Endothelial cell of umbilical vein (primary cell): ENCODE measurements at regions not wholly inside any gene's neighbourhood (a gene's known extent, or its start where the extent isn't known, plus 50 kb on each side); places are given as distances from the start of the nearest gene placed in this dataset.

Experiments used
- BruUV-seq: library from RNA; stranded (reverse); fragments of 400-500 nt; replicated peaks from 2 replicates; lab custom pipeline; 2021; lab: Mats Ljungman, UMichigan
- CTCF ChIA-PET: fragments of 300-600, 350-600 bp; sonication (Branson Sonifier 250); formaldehyde crosslinking; loops from one replicate; lab custom pipeline; 2021; ENCODE audit warnings: antibody characterized with exemption, inconsistent platforms; lab: Charles Lee
- POLR2A ChIA-PET: fragments of 300-600, 350-600 bp; sonication (Branson Sonifier 250); formaldehyde crosslinking; loops from one replicate; lab custom pipeline; 2021; ENCODE audit warnings: antibody characterized with exemption, inconsistent platforms; lab: Charles Lee
- DNase-seq: peaks from one replicate; pipeline ENCODE4 v3.0.0-alpha.2; 2011; ENCODE audit warnings: low read depth, low spot score
- FAIRE-seq: peaks from 2 replicates; lab custom pipeline; 2011; peaks lifted over from hg19 to GRCh38; lab: Jason Lieb, UNC
- H2AFZ ChIP-seq: 2 replicates; pipeline ENCODE4 v1.6.0; 2012; ENCODE audit warnings: low read depth, low read length, control low read depth, inconsistent platforms
- H3K27ac ChIP-seq: 2 replicates; pipeline ENCODE4 v1.5.1; 2011; ENCODE audit warnings: low read depth, mild to moderate bottlenecking, control low read depth, low read length, moderate library complexity; ENCODE audit not compliant: insufficient read depth
- H3K27me3 ChIP-seq, 2 experiments: 2 replicates each; pipeline versions ENCODE4 v1.6.0 to v1.6.1; 2011; ENCODE audit warnings: low read length in 2 of 2, mixed read lengths in 1 of 2; ENCODE audit not compliant: control insufficient read depth in 2 of 2, insufficient read depth in 2 of 2
- H3K36me3 ChIP-seq, 2 experiments: 2 replicates in 1 of 2; 3 replicates in 1 of 2; pipeline ENCODE4 v1.5.1; 2011; ENCODE audit warnings: low read length in 2 of 2, mild to moderate bottlenecking in 1 of 2, moderate library complexity in 1 of 2; ENCODE audit not compliant: control insufficient read depth in 2 of 2, insufficient read depth in 2 of 2; ENCODE audit errors: extremely low read depth in 1 of 2
- H3K4me1 ChIP-seq: 3 replicates; pipeline ENCODE4 v1.5.1; 2011; ENCODE audit warnings: mild to moderate bottlenecking, low read length; ENCODE audit not compliant: control insufficient read depth, insufficient read depth; ENCODE audit errors: extremely low read depth
- H3K4me2 ChIP-seq: 2 replicates; pipeline ENCODE4 v1.6.1; 2011; ENCODE audit warnings: low read length, control low read depth, mixed read lengths; ENCODE audit not compliant: insufficient read depth
- H3K4me3 ChIP-seq, 3 experiments: fragments of 200-600 bp in 1 of 3; sonication (generic), shearing (Covaris generic) in 1 of 3; replicated peaks in 1 of 3; 2 replicates each; pipeline ENCODE4 v1.5.1; 2011 to 2016; ENCODE audit warnings: control low read depth in 3 of 3, low read length in 3 of 3, mild to moderate bottlenecking in 2 of 3, inconsistent platforms in 1 of 3, low read depth in 1 of 3, moderate library complexity in 1 of 3; ENCODE audit not compliant: insufficient read depth in 1 of 3
- H3K79me2 ChIP-seq: 2 replicates; pipeline ENCODE4 v1.6.0; 2012; ENCODE audit warnings: low read length, inconsistent platforms; ENCODE audit not compliant: control insufficient read depth, insufficient read depth
- H3K9ac ChIP-seq: replicated peaks from 2 replicates; pipeline ENCODE3; 2011; ENCODE audit warnings: low read length, control low read depth; ENCODE audit not compliant: insufficient read depth; ENCODE audit errors: extremely low read depth
- H3K9me1 ChIP-seq: replicated peaks from 3 replicates; pipeline ENCODE4 v1.6.0; 2011; ENCODE audit warnings: mild to moderate bottlenecking, low read length; ENCODE audit not compliant: control insufficient read depth, insufficient read depth; ENCODE audit errors: extremely low read depth
- H3K9me3 ChIP-seq: replicated peaks from 2 replicates; pipeline ENCODE4 v1.5.1; 2012; ENCODE audit warnings: low read length, inconsistent platforms; ENCODE audit not compliant: control insufficient read depth, insufficient read depth
- H4K20me1 ChIP-seq: replicated peaks from 2 replicates; pipeline ENCODE3; 2011; ENCODE audit warnings: mild to moderate bottlenecking, low read length; ENCODE audit not compliant: control insufficient read depth, insufficient read depth; ENCODE audit errors: extremely low read depth
- EZH2 ChIP-seq: IDR thresholded peaks from 2 replicates; pipeline ENCODE4 v1.6.1; 2012; ENCODE audit warnings: borderline replicate concordance, low read depth, mild to moderate bottlenecking, moderate library complexity, low read length, inconsistent platforms; ENCODE audit not compliant: severe bottlenecking
- FOS ChIP-seq: IDR thresholded peaks from 2 replicates; pipeline ENCODE4 v1.6.1; 2011; ENCODE audit warnings: mild to moderate bottlenecking, low read length, moderate library complexity, borderline replicate concordance; ENCODE audit not compliant: insufficient read depth
- GATA2 ChIP-seq: IDR thresholded peaks from 2 replicates; pipeline ENCODE4 v1.7.0; 2011; ENCODE audit warnings: low read depth, mild to moderate bottlenecking, moderate library complexity, mixed read lengths, low read length; ENCODE audit not compliant: insufficient read length, insufficient read depth
- JUN ChIP-seq: IDR thresholded peaks from 2 replicates; pipeline ENCODE4 v1.6.1; 2011; ENCODE audit warnings: borderline replicate concordance, low read depth; ENCODE audit not compliant: insufficient read length, insufficient read depth
- MYC ChIP-seq: IDR thresholded peaks from one replicate; pipeline ENCODE4 v1.6.1; 2011; ENCODE audit warnings: mild to moderate bottlenecking, low read depth, low read length
- POLR2A ChIP-seq: IDR thresholded peaks from 2 replicates; pipeline ENCODE4 v1.6.1; 2012; ENCODE audit warnings: low read depth, mild to moderate bottlenecking, control low read depth, low read length
- POLR2AphosphoS5 ChIP-seq: IDR thresholded peaks from 2 replicates; pipeline ENCODE4 v1.6.1; 2012; ENCODE audit warnings: low read depth, mild to moderate bottlenecking, control low read depth, low read length, moderate library complexity; ENCODE audit not compliant: insufficient read depth
- dilution Hi-C: fragments of 300-500 bp; cut with MboI; formaldehyde crosslinking; loops from one replicate; pipeline ENCODE4 v1.15.0; 2019; ENCODE audit warnings: low sequenced_read_pairs; ENCODE audit not compliant: extremely low pct_ligation_motif_present
- intact Hi-C: fragments of 100-400 bp; cut with micrococcal nuclease; formaldehyde crosslinking; loops from one replicate; pipeline ENCODE4 v1.10.0; 2022
- TF ChIP-seq, protein P1 (sequence below), 2 donors: IDR thresholded peaks; 1 replicate in 1 of 2; 2 replicates in 1 of 2; pipeline ENCODE4 v1.5.1; 2011; ENCODE audit warnings: low read length in 2 of 2, mild to moderate bottlenecking in 2 of 2, moderate library complexity in 2 of 2, control low read depth in 1 of 2, inconsistent platforms in 1 of 2, low read depth in 1 of 2; ENCODE audit not compliant: insufficient read depth in 1 of 2; ENCODE audit errors: extremely low read depth in 1 of 2
- TF ChIP-seq, protein P2 (sequence below): IDR thresholded peaks from 2 replicates; pipeline ENCODE4 v1.6.1; 2011; ENCODE audit not compliant: insufficient read depth, insufficient read length

DNA sequence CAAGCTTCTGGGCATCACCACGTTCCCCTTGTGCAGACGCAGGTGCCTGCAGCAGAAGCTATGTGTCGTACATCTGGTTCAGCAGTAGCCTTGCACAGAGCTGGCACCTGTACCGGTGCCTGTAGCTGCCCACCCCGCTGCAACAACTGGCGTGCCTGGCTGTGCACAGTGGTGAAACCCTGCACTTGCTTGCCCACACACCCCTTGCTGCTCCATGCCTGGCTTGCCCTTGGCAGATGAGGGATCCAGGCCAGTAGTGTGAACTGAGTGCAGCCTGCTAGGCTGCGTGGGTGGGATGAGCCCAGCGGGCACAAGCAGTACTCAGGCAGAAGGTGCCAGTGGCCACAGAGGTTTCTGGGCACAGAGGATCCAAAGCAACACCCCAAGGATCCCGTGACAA is 528.4 kb downstream of the PPARGC1A start:
- FAIRE-seq (no peak), DNase-seq (no peak)
- ChIA-PET CTCF (no interaction called here), POLR2A (no interaction called here)
- Histone ChIP-seq H3K4me2 (no peak overlapping the region), H3K9me1 (no peaks in the 10 kb centered on the region), H4K20me1 (no peaks in the 10 kb centered on the region), H3K27ac (no peak overlapping the region), H3K4me1 (no peaks in the 10 kb centered on the region), H3K79me2 (no peaks in the 10 kb centered on the region), H3K9me3 (no peaks in the 10 kb centered on the region), H3K4me3 (no peak overlapping the region), H2AFZ (no peak overlapping the region), H3K27me3 (no peaks in the 10 kb centered on the region), H3K9ac (no peak overlapping the region), H3K36me3 (no peaks in the 10 kb centered on the region)
- dilution Hi-C loops = no loop called here
- intact Hi-C loops = no loop called here
- TF ChIP-seq, protein P1, sequence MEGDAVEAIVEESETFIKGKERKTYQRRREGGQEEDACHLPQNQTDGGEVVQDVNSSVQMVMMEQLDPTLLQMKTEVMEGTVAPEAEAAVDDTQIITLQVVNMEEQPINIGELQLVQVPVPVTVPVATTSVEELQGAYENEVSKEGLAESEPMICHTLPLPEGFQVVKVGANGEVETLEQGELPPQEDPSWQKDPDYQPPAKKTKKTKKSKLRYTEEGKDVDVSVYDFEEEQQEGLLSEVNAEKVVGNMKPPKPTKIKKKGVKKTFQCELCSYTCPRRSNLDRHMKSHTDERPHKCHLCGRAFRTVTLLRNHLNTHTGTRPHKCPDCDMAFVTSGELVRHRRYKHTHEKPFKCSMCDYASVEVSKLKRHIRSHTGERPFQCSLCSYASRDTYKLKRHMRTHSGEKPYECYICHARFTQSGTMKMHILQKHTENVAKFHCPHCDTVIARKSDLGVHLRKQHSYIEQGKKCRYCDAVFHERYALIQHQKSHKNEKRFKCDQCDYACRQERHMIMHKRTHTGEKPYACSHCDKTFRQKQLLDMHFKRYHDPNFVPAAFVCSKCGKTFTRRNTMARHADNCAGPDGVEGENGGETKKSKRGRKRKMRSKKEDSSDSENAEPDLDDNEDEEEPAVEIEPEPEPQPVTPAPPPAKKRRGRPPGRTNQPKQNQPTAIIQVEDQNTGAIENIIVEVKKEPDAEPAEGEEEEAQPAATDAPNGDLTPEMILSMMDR (IDR thresholded peaks at IDR 0.05; ENCODE audit: extremely low read depth in 1 of 2, insufficient read depth in 1 of 2, low read depth in 1 of 2, low read length in 2 of 2) = no peak
- TF ChIP-seq FOS = no peak
- TF ChIP-seq, protein P2, sequence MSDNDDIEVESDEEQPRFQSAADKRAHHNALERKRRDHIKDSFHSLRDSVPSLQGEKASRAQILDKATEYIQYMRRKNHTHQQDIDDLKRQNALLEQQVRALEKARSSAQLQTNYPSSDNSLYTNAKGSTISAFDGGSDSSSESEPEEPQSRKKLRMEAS = no peak
- TF ChIP-seq POLR2A = no peak
- TF ChIP-seq EZH2 = no peak
- TF ChIP-seq MYC = no peak
- TF ChIP-seq POLR2AphosphoS5 = no peak
- no peak for TF ChIP-seq JUN
- no peak for TF ChIP-seq GATA2
- BruUV-seq = no TSS peak
